ENCODE measurements at regions not wholly inside any gene's neighbourhood (a gene's known extent, or its start where the extent isn't known, plus 50 kb on each side); places are given as distances from the start of the nearest gene placed in this dataset.

- TF ChIP-seq ZBTB33 (IDR thresholded peaks at IDR 0.05), result no peak
Measured at GRCh38 chr3:197431346-197431910, 124.3 kb downstream of the BDH1 start (continued).

- Histone ChIP-seq H3K4me3 (ENCODE audit: low read depth in 1 of 3, low read length in 3 of 3) (no peak overlapping the region), H3K27me3 (ENCODE audit: control insufficient read depth in 4 of 4, insufficient read depth in 4 of 4, low read length in 3 of 4) (peaks cover 0 to 2% (median 0%) of the 10 kb centered on the region in 4 donors), H3K27ac (ENCODE audit: low read depth in 1 of 2, low read length in 2 of 2) (no peak overlapping the region), H3K9ac (ENCODE audit: low read depth in 1 of 2, low read length in 2 of 2) (no peak overlapping the region), H3K36me3 (ENCODE audit: control insufficient read depth in 4 of 4, insufficient read depth in 3 of 4, low read depth in 1 of 4, low read length in 3 of 4) (no peaks in the 10 kb centered on the region), H3K4me1 (ENCODE audit: control insufficient read depth in 4 of 4, insufficient read depth in 4 of 4, low read length in 3 of 4) (no peaks in the 10 kb centered on the region), H3K9me3 (ENCODE audit: control insufficient read depth in 4 of 4, low read length in 3 of 4) (no peaks in the 10 kb centered on the region)
- no peak for TF ChIP-seq HNF4A (conservative IDR thresholded peaks at IDR 0.05)
- TF ChIP-seq GABPA (IDR thresholded peaks at IDR 0.05 in 1 of 2, conservative IDR thresholded peaks at IDR 0.05 in 1 of 2), result no peak
- no peak for TF ChIP-seq NR2F2 (IDR thresholded peaks at IDR 0.05)
- TF ChIP-seq MAX (IDR thresholded peaks at IDR 0.05), result no peak
- no peak for TF ChIP-seq HNF4G (IDR thresholded peaks at IDR 0.05)
- DNase-seq (ENCODE audit: low spot score), result no peak
- 78% methylated on average over 1 of the region's 1 CpG for whole genome bisulfite sequencing
Measured at GRCh38 chr3:197430934-197431333, 124.8 kb downstream of the BDH1 start.

GRCh38 chr3:197430502-197430901 lies 125.3 kb downstream of the BDH1 start:
- Histone ChIP-seq H3K4me1 (ENCODE audit: control insufficient read depth in 4 of 4, insufficient read depth in 4 of 4, low read length in 3 of 4) (no peaks in the 10 kb centered on the region), H3K27ac (ENCODE audit: low read depth in 1 of 2, low read length in 2 of 2) (no peak overlapping the region), H3K4me3 (ENCODE audit: low read depth in 1 of 3, low read length in 3 of 3) (no peak overlapping the region), H3K9ac (ENCODE audit: low read depth in 1 of 2, low read length in 2 of 2) (no peak overlapping the region), H3K27me3 (ENCODE audit: control insufficient read depth in 4 of 4, insufficient read depth in 4 of 4, low read length in 3 of 4) (peaks cover 0 to 2% (median 0%) of the 10 kb centered on the region in 4 donors), H3K36me3 (ENCODE audit: control insufficient read depth in 4 of 4, insufficient read depth in 3 of 4, low read depth in 1 of 4, low read length in 3 of 4) (no peaks in the 10 kb centered on the region), H3K9me3 (ENCODE audit: control insufficient read depth in 4 of 4, low read length in 3 of 4) (no peaks in the 10 kb centered on the region)
- TF ChIP-seq RXRA (IDR thresholded peaks at IDR 0.05), result no peak
- TF ChIP-seq YY1 (IDR thresholded peaks at IDR 0.05), result no peak
- TF ChIP-seq HNF4G (IDR thresholded peaks at IDR 0.05), result no peak
- TF ChIP-seq RAD21 (IDR thresholded peaks at IDR 0.05), result no peak
- no peak for TF ChIP-seq JUND (IDR thresholded peaks at IDR 0.05)
- TF ChIP-seq HNF4A (conservative IDR thresholded peaks at IDR 0.05), result no peak
- TF ChIP-seq SP1 (IDR thresholded peaks at IDR 0.05), result no peak
- TF ChIP-seq FOXA2 (IDR thresholded peaks at IDR 0.05), result no peak
- no peak for TF ChIP-seq CTCF (IDR thresholded peaks at IDR 0.05; ENCODE audit: low read depth, low read length, missing input control)
- no peak for TF ChIP-seq GABPA (IDR thresholded peaks at IDR 0.05 in 1 of 2, conservative IDR thresholded peaks at IDR 0.05 in 1 of 2)
- TF ChIP-seq ZBTB33 (IDR thresholded peaks at IDR 0.05), result no peak
- TF ChIP-seq TAF1 (conservative IDR thresholded peaks at IDR 0.05), result no peak
- no peak for TF ChIP-seq ATF3 (IDR thresholded peaks at IDR 0.05)
- no peak for TF ChIP-seq FOXA1 (IDR thresholded peaks at IDR 0.05)
- 73% methylated on average over 7 of the region's 7 CpGs for WGBS
- DNase-seq (ENCODE audit: low spot score), result no peak

All from liver (tissue), 8 donors.